Astrocyte of the spinal cord (primary cell): ENCODE measurements at regions not wholly inside any gene's neighbourhood (a gene's known extent, or its start where the extent isn't known, plus 50 kb on each side); places are given as distances from the start of the nearest gene placed in this dataset.

Experiments used
- DNase-seq: peaks from one replicate; pipeline ENCODE4 v3.0.0; 2011; ENCODE audit warnings: low read depth, low spot score
- H3K4me3 ChIP-seq: 2 replicates; pipeline ENCODE4 v1.5.1; 2011; ENCODE audit warnings: low read depth, mild to moderate bottlenecking, low read length, moderate library complexity
- CTCF ChIP-seq: IDR thresholded peaks from 2 replicates; pipeline ENCODE4 v1.5.1; 2012; ENCODE audit warnings: low read depth, mild to moderate bottlenecking, low read length, inconsistent platforms
- in situ Hi-C: cut with HindIII; loops from 2 replicates; pipeline ENCODE4 v1.10.0; 2017; ENCODE audit warnings: low sequenced_read_pairs

- no peak for TF ChIP-seq CTCF
- no peak for DNase-seq
- in situ Hi-C loops: no loop called here
- H3K4me3 ChIP-seq: no peak overlapping the region
Measured at GRCh38 chrX:40440866-40441265, 139.9 kb upstream of the ATP6AP2 start.

GRCh38 chrX:40439625-40440532 is 140.9 kb upstream of the ATP6AP2 start:
- no peak for TF ChIP-seq CTCF
- no peak for DNase-seq
- H3K4me3 ChIP-seq: no peak overlapping the region
- in situ Hi-C loops: no loop called here

GRCh38 chrX:40437348-40437747 is 143.4 kb upstream of the ATP6AP2 start:
- in situ Hi-C loops: no loop called here
- no peak for TF ChIP-seq CTCF
- H3K4me3 ChIP-seq: no peak overlapping the region
- no peak for DNase-seq

- no peak for TF ChIP-seq CTCF
- no peak overlapping the region for H3K4me3 ChIP-seq
- DNase-seq: peak; percentile 25
- in situ Hi-C loops: no loop called here
Measured at GRCh38 chrX:40434947-40435346, 145.8 kb upstream of the ATP6AP2 start.

- in situ Hi-C loops: no loop called here
- TF ChIP-seq CTCF: no peak
- no peak for DNase-seq
- H3K4me3 ChIP-seq: no peak overlapping the region
Measured at GRCh38 chrX:40434443-40434842, 146.3 kb upstream of the ATP6AP2 start.

GRCh38 chrX:40433160-40433559 is 147.6 kb upstream of the ATP6AP2 start:
- in situ Hi-C loops: no loop called here
- no peak for TF ChIP-seq CTCF
- no peak overlapping the region for H3K4me3 ChIP-seq
- no peak for DNase-seq
